8988T (cell line): ENCODE measurements at regions not wholly inside any gene's neighbourhood (a gene's known extent, or its start where the extent isn't known, plus 50 kb on each side); places are given as distances from the start of the nearest gene placed in this dataset.
A peak's percentile ranks its signal among the peaks of the same experiment; 100 is the strongest.

Experiments used
- DNase-seq: peaks from one replicate; pipeline ENCODE4 v3.0.0; 2011

DNA sequence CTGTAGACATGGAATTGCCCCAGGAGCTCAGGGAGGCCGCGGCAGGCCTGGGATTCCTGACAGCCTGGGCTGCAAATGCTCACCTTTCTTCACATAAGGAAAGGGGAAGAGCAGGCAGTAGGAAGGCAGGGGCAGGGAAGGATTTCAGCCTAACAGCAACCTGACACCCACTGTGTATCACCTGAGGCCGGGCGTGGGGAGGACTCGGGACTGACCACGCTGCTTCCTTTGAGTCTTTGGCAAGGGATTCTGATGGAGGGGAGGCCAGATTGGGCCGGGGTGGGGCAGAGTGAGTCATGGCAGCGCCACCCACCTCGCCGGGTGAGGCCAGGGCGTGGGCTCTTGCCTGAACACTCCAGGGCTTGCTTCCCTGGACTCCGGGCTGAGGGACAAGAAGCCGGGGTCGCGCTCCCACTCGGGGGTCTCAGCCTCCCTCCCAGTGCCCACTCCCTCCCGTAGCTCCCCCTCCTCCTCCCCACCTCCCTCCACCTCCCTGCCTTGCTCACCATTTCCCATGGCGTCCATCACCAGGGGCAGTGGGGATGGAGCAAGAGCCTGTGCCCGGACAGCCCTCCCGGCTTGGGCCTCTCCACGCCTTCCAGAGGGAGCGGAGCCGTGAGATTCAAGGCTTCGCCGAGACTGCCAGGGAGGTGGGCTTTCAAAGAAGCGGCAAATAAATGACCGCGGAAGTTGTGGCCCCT lies 247.9 kb upstream of the RTL1 start:
- DNase-seq: no peak

DNA sequence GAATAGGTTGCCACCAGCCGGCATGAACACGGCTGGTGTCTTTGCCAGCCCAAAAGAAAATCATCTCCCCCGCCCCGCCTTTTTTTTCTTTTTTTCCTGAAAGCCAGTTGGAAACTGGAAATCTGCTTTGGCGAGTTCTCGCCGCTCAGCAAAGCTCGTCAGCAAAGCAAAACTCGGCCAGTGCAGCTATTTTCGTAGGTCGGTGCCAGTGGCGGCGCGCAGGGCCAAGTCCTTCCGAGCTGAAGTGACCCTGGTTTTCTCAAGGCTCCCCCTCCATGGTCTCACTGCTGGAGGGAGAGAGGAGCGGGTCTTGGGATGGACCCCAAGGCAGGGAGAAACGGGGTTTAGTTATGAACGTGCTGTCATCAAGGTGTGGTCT lies 248.4 kb upstream of the RTL1 start:
- no peak for DNase-seq

DNA sequence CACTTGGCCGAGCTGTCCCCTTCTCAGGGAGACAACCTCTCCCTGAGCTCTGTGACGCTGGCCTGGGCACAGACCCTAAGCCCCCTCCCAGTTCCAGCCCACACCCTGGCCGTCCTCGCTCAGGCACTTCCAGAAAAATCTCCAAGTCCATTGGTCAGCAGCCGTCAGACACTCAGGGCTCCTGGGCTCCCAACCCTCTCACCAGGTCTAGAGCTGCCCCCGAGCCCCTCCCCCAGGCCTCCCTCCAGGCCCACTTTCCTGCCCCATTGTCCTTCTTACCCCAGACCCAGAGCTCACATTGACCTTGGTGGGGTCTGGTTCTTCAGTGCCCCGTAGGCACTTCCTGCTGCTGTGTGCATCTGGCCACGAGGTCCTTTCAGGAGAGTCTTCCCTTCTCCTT lies 249.3 kb upstream of the RTL1 start:
- no peak for DNase-seq

GRCh38 chr14:101153691-101154090 lies 250.2 kb upstream of the RTL1 start:
- DNase-seq: no peak

GRCh38 chr14:101155575-101155974 lies 252.1 kb upstream of the RTL1 start:
- DNase-seq: no peak

DNA sequence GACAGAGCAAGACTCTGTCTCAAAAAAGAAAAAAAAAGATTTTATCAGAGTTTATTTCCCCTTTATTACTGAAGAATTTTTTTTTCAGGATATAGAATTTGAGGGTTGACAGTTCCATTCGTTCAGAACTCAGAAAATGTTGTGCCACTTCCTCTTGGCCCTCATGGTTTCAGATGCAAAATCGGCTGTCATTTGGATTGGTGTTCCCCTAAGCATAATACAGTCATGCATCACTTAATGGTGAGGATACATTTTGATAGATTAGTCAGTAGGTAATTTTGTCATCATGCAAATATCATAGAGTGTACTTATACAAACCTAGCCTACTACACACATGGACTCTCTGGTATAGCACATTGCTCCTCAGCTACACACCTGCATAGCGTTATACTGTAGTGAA lies 263.9 kb upstream of the RTL1 start:
- no peak for DNase-seq

DNA sequence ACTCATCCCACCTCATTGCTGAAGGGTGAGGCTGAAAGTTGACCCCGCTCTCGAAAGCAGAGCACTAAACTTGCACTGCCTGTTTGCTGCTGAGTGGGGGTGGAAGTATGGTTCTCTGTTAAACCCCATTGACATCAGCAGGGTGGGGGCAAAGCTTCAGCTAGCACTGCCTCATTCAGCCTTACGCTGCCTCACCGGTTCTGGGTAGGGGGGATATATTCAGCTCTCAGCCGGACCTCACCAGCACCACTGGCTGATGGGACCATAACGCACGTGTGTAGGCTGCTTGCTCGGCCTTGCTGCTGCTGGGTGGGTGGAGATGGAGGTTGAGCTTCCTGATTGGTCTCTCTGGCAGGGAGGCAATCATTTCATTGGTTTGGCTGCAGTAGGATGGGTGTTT lies 265.7 kb upstream of the RTL1 start:
- DNase-seq: no peak

DNA sequence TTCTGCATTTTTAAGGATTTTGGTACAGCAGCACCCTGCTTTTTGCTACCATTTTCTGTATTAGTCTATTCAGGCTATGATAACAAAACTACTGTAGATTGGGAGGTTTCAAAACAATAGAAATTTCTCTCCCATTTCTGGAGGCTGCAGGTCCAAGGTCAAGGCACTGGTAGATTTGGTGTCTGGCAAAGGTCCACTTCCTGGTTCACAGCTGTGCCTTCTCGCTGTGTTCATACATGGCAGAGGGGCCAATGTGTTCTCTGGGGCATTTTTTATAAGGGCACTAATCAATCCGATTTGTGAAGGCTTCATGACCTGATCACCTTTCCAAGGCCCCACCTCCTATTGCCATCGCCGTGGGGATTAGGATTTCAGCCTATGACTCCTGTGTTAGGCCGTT lies 268.1 kb upstream of the RTL1 start:
- DNase-seq: no peak

GRCh38 chr14:101173698-101174521 lies 270.4 kb upstream of the RTL1 start:
- DNase-seq: no peak

- DNase-seq: no peak
Observed at GRCh38 chr14:101174522-101174838, 271.0 kb upstream of the RTL1 start.

DNA sequence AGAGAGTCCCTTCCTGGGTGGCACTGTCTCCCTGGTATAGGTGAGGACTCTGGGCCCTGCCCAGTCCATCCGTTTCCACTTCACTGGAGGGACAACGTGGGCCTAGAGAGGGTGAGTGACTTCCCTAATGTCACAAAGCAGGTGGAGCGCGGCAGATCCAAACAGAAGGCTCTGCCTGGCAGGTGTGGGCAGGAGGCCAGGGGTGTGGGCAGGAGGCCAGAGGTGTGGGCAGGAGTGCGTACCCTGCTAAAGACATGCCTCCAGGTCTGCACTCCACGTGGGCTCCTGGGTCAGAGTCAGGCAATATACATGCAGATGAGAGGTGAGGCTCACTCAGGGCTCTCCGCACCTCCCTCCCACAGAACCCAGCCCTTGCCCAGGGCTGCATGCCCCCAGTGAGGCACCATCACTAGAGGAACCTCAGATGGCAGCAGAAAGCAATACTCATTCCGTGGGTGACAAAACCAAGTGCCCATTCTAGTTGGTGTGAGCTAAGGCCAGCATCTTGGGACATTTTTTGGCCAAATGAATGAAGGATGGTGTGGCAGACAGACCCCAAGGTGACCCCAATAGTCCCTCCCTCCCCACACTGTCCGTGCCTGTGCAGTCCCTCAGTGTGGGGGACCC lies 271.6 kb upstream of the RTL1 start:
- no peak for DNase-seq

DNA sequence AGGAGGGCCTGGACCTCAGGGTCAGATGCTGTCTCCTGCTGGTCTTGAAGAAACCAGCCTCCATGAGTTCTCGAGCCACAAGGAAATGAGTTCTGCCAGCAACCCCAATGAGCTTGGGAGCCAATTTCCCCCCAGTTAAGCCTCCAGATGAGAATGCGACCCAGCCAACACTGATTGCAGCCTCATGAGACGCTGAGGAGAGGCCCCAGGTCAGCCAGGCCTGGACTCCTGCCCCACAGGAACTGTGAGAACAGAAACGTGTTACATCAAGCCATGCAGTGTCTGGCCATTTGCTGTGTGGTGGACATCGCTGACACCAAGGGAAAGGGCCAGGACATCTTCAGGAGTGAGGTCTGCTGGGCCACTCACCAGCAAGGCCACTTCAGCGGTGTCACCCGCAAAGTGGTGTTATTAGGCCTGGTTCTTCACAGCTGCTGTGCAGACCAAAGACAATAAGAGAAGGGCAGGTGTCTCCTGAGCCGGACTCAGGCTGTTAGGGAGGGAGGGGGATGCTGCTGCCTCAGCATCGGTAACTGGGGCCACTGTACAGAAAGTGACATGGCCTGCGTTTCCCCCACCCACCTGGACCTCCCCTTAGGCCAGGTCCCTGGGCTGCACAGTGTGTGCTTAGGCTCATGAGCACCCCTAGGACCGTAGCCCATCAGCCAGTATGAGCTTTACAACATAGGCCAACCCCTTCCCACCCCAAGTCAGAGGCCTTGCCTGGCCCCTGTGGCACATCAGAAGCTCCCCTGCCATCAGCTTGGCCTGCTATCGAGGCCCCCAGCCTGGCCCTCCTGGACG lies 272.4 kb upstream of the RTL1 start:
- no peak for DNase-seq

- no peak for DNase-seq
Observed at GRCh38 chr14:101176535-101177205, 273.1 kb upstream of the RTL1 start.

DNA sequence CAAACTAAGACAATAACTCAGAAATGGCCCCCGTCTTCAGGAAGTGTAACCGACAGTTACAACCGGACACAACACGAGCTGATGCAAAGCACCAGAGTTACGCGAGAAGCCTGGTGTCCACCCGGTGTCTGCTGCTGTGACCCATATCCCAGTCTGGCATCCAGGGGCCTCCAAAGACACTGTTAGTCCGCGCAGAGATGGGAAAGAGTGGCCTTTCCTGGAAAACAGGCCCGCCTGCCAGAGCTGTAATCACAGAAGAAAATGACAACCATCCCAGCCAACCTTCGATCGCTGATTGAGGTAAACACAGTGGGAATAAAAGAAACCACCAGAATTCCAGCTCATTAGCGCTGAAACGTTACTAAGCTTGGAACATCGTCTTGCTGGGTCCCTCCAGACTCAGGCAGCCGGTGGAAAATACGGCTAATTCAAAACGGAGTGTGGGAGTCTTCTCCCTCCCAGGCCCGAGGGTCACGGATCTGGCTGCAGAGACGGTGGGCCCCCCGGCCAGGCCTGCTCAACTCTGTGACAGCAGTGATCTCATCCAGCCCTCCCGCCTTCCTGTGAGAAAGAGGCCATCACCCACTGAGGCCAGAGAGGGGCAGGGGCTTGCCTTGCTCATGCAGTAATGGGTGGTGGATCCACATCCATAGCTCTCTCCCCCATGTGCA lies 273.9 kb upstream of the RTL1 start:
- no peak for DNase-seq

- no peak for DNase-seq
Observed at GRCh38 chr14:101178184-101179072, 274.9 kb upstream of the RTL1 start.

GRCh38 chr14:101179691-101180211 lies 276.2 kb upstream of the RTL1 start:
- no peak for DNase-seq

GRCh38 chr14:101181446-101182313 lies 278.2 kb upstream of the RTL1 start:
- peak; percentile 3 for DNase-seq

GRCh38 chr14:101182476-101182875 lies 279.0 kb upstream of the RTL1 start:
- DNase-seq: no peak

DNA sequence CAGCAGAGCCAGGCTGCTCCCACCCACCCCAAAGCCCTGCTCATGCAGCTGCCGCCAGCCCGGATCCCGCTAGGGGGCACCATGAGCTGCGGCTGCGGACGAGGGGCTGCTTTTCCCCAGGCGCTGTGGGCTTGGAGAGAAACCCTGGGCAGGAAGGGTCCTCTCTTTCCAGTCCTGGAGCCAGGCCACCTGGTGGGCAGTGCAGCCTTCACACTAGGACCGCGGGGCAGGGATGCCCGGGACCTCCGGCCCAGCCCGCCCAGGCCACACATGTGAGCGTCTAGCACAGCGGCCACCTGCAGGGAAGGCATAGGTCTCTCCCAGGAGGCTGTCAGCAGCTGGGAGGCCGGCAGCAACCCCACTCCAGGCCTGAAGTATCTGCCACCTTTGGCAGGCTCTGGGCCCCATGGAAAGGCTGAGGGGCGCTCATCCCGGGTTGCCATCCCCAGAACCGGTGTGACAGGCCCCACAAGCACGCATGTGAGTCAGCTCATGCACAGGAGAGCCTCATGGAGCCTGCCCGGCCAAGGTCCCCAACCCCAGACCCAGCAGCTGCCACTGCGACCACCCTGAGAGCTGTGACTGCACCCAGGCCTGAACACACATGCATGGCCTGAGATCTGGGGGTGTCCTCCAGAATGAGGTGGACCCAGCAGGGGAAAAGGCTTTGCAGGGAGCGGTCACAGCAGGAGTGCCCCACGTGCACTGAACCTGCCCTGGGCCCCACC lies 280.0 kb upstream of the RTL1 start:
- DNase-seq: no peak
